HEK293 (cell line): ENCODE measurements at regions not wholly inside any gene's neighbourhood (a gene's known extent, or its start where the extent isn't known, plus 50 kb on each side); places are given as distances from the start of the nearest gene placed in this dataset.
A peak's percentile ranks its signal among the peaks of the same experiment; 100 is the strongest.

Source experiments
- CTCF ChIA-PET: fragments of 350-600 bp; formaldehyde crosslinking; extraction: SDS; loops from one replicate; lab custom pipeline; 2021; ENCODE audit warnings: antibody characterized with exemption; lab: Yijun Ruan, JAX
- POLR2A ChIA-PET: fragments of 300-600 bp; formaldehyde crosslinking; extraction: SDS; loops from one replicate; lab custom pipeline; 2020; ENCODE audit warnings: antibody characterized with exemption, inconsistent platforms; lab: Yijun Ruan, JAX
- H3K27ac ChIP-seq: fragments of 200-500 bp; sonication (Bioruptor generic); 2 replicates; pipeline ENCODE4 v1.5.1; 2014; ENCODE audit warnings: low read depth, low read length, control low read depth, inconsistent platforms; ENCODE audit errors: extremely low read depth
- H3K36me3 ChIP-seq, 2 experiments: fragments of 200-500 bp in 1 of 2; sonication (Bioruptor generic) in 1 of 2; 1 replicate in 1 of 2; 2 replicates in 1 of 2; pipeline ENCODE4 v1.5.1; 2014 to 2017; ENCODE audit warnings: inconsistent platforms in 2 of 2, low read length in 2 of 2; ENCODE audit not compliant: control insufficient read depth in 2 of 2, insufficient read depth in 1 of 2
- H3K4me1 ChIP-seq: fragments of 200-500 bp; sonication (Bioruptor generic); 2 replicates; pipeline ENCODE4 v1.5.1; 2014; ENCODE audit warnings: mild to moderate bottlenecking, low read length, inconsistent platforms; ENCODE audit not compliant: control insufficient read depth, insufficient read depth
- H3K4me3 ChIP-seq: 2 replicates; pipeline ENCODE4 v1.5.1; 2011; ENCODE audit warnings: low read depth, mild to moderate bottlenecking, control low read depth, low read length, moderate library complexity
- H3K9me3 ChIP-seq: fragments of 200-500 bp; sonication (Bioruptor generic); 2 replicates; pipeline ENCODE4 v1.5.1; 2014; ENCODE audit warnings: low read depth, low read length, inconsistent platforms; ENCODE audit not compliant: control insufficient read depth, insufficient read depth
- KLF7 ChIP-seq: fragments of 450-650 bp; formaldehyde crosslinking; IDR thresholded peaks from 2 replicates; pipeline ENCODE4 v1.5.1; 2016; ENCODE audit warnings: missing biosample characterization, missing genetic modification characterization, borderline replicate concordance
- RBAK ChIP-seq: fragments of 450-650 bp; formaldehyde crosslinking; IDR thresholded peaks from 2 replicates; pipeline ENCODE4 v1.5.1; 2016; ENCODE audit warnings: missing biosample characterization, missing genetic modification characterization
- REPIN1 ChIP-seq: fragments of 450-650 bp; formaldehyde crosslinking; IDR thresholded peaks from 2 replicates; pipeline ENCODE4 v1.5.1; 2017; ENCODE audit warnings: missing biosample characterization, missing genetic modification characterization, low read depth
- ZBTB1 ChIP-seq: fragments of 450-650 bp; formaldehyde crosslinking; IDR thresholded peaks from 2 replicates; pipeline ENCODE4 v1.5.1; 2016; ENCODE audit warnings: missing biosample characterization, missing genetic modification characterization
- ZNF140 ChIP-seq: fragments of 450-650 bp; formaldehyde crosslinking; IDR thresholded peaks from 2 replicates; pipeline ENCODE4 v1.5.1; 2016; ENCODE audit warnings: missing biosample characterization, missing genetic modification characterization
- ZNF175 ChIP-seq: fragments of 450-650 bp; formaldehyde crosslinking; IDR thresholded peaks from 2 replicates; pipeline ENCODE4 v1.5.1; 2016; ENCODE audit warnings: missing biosample characterization, missing genetic modification characterization
- ZNF292 ChIP-seq: fragments of 450-650 bp; formaldehyde crosslinking; IDR thresholded peaks from 2 replicates; pipeline ENCODE4 v1.5.1; 2016; ENCODE audit warnings: low read depth, missing biosample characterization, missing genetic modification characterization, borderline replicate concordance
- ZNF391 ChIP-seq: fragments of 450-650 bp; formaldehyde crosslinking; IDR thresholded peaks from 2 replicates; pipeline ENCODE4 v1.5.1; 2016; ENCODE audit warnings: low read depth, missing biosample characterization, missing genetic modification characterization, borderline replicate concordance
- ZNF416 ChIP-seq: fragments of 450-650 bp; formaldehyde crosslinking; IDR thresholded peaks from 2 replicates; pipeline ENCODE4 v1.5.1; 2016; ENCODE audit warnings: missing biosample characterization, missing genetic modification characterization
- ZNF426 ChIP-seq: fragments of 450-650 bp; formaldehyde crosslinking; IDR thresholded peaks from 2 replicates; pipeline ENCODE4 v1.5.1; 2017; ENCODE audit warnings: missing biosample characterization, missing genetic modification characterization, mild to moderate bottlenecking, inconsistent platforms, moderate library complexity
- ZNF48 ChIP-seq: fragments of 450-650 bp; formaldehyde crosslinking; IDR thresholded peaks from 2 replicates; pipeline ENCODE4 v1.5.1; 2016; ENCODE audit warnings: missing biosample characterization, missing genetic modification characterization
- ZNF510 ChIP-seq: fragments of 450-650 bp; formaldehyde crosslinking; IDR thresholded peaks from 2 replicates; pipeline ENCODE4 v1.5.1; 2018; ENCODE audit warnings: mild to moderate bottlenecking, missing genetic modification characterization, missing biosample characterization; ENCODE audit not compliant: insufficient replicate concordance
- ZNF555 ChIP-seq: fragments of 450-650 bp; formaldehyde crosslinking; conservative IDR thresholded peaks from 2 replicates; pipeline ENCODE4 v1.5.1; 2017; ENCODE audit warnings: missing biosample characterization, mild to moderate bottlenecking, missing genetic modification characterization, inconsistent platforms
- ZNF560 ChIP-seq: fragments of 450-650 bp; formaldehyde crosslinking; IDR thresholded peaks from 2 replicates; pipeline ENCODE4 v1.5.1; 2017; ENCODE audit warnings: missing biosample characterization, missing genetic modification characterization, borderline replicate concordance
- ZNF623 ChIP-seq: fragments of 450-650 bp; formaldehyde crosslinking; IDR thresholded peaks from 2 replicates; pipeline ENCODE4 v1.5.1; 2016; ENCODE audit warnings: missing biosample characterization, missing genetic modification characterization
- ZNF626 ChIP-seq: fragments of 450-650 bp; sonication (Bioruptor Pico); formaldehyde crosslinking; IDR thresholded peaks from 2 replicates; pipeline ENCODE4 v1.5.1; 2018; ENCODE audit warnings: missing biosample characterization, missing genetic modification characterization, inconsistent platforms
- ZNF629 ChIP-seq: fragments of 450-650 bp; formaldehyde crosslinking; IDR thresholded peaks from 2 replicates; pipeline ENCODE4 v1.5.1; 2017; ENCODE audit warnings: missing biosample characterization, missing genetic modification characterization
- ZNF639 ChIP-seq: fragments of 450-650 bp; formaldehyde crosslinking; IDR thresholded peaks from 2 replicates; pipeline ENCODE4 v1.5.1; 2016; ENCODE audit warnings: missing biosample characterization, missing genetic modification characterization
- TF ChIP-seq, protein P1 (sequence below): fragments of 450-650 bp; formaldehyde crosslinking; IDR thresholded peaks from 2 replicates; pipeline ENCODE4 v1.5.1; 2016; ENCODE audit warnings: missing biosample characterization, missing genetic modification characterization
- TF ChIP-seq, protein P2 (sequence below): fragments of 450-650 bp; formaldehyde crosslinking; IDR thresholded peaks from 2 replicates; pipeline ENCODE4 v1.5.1; 2016; ENCODE audit warnings: missing biosample characterization, missing genetic modification characterization, low read depth

DNA sequence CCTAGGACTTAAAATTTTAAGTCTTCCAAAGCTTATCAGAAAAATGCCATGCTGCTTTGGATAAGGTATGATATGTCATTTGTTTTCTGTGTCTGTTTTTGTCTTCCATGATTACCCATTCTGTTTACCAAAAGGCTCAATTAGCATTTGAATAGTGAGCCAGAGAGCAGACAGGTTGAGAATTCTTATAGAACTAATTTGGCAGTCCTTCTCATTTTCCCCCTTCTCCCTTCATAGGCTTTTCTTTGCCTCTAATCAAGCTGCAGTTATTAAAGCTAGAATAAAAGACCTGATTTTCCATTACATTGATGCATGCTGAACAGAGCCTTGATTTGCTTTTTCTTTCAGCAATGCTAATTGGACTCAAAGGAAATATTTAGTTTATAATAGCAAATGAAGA, 993.0 kb downstream of the MAT2B start:
- no peak for TF ChIP-seq ZNF623 (tag by site-specific recombination)
- TF ChIP-seq REPIN1, result no peak
- no peak for TF ChIP-seq KLF7 (tag by site-specific recombination)
- TF ChIP-seq ZBTB1 (tag by site-specific recombination), result no peak
- TF ChIP-seq ZNF292 (tag by site-specific recombination), result no peak
- no peak for TF ChIP-seq RBAK (tag by site-specific recombination)
- no peak for TF ChIP-seq ZNF391 (tag by site-specific recombination)
- no peak for TF ChIP-seq ZNF639 (tag by site-specific recombination)
- TF ChIP-seq, protein P1, sequence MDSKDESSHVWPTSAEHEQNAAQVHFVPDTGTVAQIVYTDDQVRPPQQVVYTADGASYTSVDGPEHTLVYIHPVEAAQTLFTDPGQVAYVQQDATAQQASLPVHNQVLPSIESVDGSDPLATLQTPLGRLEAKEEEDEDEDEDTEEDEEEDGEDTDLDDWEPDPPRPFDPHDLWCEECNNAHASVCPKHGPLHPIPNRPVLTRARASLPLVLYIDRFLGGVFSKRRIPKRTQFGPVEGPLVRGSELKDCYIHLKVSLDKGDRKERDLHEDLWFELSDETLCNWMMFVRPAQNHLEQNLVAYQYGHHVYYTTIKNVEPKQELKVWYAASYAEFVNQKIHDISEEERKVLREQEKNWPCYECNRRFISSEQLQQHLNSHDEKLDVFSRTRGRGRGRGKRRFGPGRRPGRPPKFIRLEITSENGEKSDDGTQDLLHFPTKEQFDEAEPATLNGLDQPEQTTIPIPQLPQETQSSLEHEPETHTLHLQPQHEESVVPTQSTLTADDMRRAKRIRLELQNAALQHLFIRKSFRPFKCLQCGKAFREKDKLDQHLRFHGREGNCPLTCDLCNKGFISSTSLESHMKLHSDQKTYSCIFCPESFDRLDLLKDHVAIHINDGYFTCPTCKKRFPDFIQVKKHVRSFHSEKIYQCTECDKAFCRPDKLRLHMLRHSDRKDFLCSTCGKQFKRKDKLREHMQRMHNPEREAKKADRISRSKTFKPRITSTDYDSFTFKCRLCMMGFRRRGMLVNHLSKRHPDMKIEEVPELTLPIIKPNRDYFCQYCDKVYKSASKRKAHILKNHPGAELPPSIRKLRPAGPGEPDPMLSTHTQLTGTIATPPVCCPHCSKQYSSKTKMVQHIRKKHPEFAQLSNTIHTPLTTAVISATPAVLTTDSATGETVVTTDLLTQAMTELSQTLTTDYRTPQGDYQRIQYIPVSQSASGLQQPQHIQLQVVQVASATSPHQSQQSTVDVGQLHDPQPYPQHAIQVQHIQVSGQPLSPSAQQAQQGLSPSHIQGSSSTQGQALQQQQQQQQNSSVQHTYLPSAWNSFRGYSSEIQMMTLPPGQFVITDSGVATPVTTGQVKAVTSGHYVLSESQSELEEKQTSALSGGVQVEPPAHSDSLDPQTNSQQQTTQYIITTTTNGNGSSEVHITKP (tag by site-specific recombination), result no peak
- TF ChIP-seq ZNF140 (tag by site-specific recombination), result no peak
- no peak for TF ChIP-seq ZNF416 (tag by site-specific recombination)
- TF ChIP-seq ZNF175 (tag by site-specific recombination), result no peak
- TF ChIP-seq ZNF426 (tag by site-specific recombination), result no peak
- TF ChIP-seq ZNF560 (tag by site-specific recombination), result no peak
- no peak for TF ChIP-seq ZNF48 (tag by site-specific recombination)
- no peak for TF ChIP-seq ZNF629 (tag by site-specific recombination)
- TF ChIP-seq ZNF626 (tag by site-specific recombination), result no peak
- TF ChIP-seq, protein P2, sequence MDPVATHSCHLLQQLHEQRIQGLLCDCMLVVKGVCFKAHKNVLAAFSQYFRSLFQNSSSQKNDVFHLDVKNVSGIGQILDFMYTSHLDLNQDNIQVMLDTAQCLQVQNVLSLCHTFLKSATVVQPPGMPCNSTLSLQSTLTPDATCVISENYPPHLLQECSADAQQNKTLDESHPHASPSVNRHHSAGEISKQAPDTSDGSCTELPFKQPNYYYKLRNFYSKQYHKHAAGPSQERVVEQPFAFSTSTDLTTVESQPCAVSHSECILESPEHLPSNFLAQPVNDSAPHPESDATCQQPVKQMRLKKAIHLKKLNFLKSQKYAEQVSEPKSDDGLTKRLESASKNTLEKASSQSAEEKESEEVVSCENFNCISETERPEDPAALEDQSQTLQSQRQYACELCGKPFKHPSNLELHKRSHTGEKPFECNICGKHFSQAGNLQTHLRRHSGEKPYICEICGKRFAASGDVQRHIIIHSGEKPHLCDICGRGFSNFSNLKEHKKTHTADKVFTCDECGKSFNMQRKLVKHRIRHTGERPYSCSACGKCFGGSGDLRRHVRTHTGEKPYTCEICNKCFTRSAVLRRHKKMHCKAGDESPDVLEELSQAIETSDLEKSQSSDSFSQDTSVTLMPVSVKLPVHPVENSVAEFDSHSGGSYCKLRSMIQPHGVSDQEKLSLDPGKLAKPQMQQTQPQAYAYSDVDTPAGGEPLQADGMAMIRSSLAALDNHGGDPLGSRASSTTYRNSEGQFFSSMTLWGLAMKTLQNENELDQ (tag by site-specific recombination), result no peak
- Histone ChIP-seq H3K36me3 (no peaks in the 10 kb centered on the region), H3K4me1 (no peaks in the 10 kb centered on the region), H3K27ac (no peak overlapping the region), H3K4me3 (no peak overlapping the region), H3K9me3 (no peaks in the 10 kb centered on the region)
- ChIA-PET POLR2A (no interaction called here), CTCF (interaction anchor here (0.7 kb wide), 1 partner anchor 553 kb away, joined by 3 read pairs; no protein-coding TSS in a partner anchor)

GRCh38 chr5:164500856-164501255, 995.4 kb downstream of the MAT2B start:
- Histone ChIP-seq H3K27ac (no peak overlapping the region), H3K4me1 (no peaks in the 10 kb centered on the region), H3K9me3 (no peaks in the 10 kb centered on the region), H3K4me3 (no peak overlapping the region), H3K36me3 (no peaks in the 10 kb centered on the region)
- POLR2A ChIA-PET, result no interaction called here
- CTCF ChIA-PET, result interaction anchor here (0.7 kb wide), 3 partner anchors 19 to 488 kb away, joined by 3 read pairs; no protein-coding TSS in a partner anchor
- TF ChIP-seq ZNF555 (tag by site-specific recombination), result 0 out of 2 replicates have a peak, but pooled peaks have one; percentile 4
- TF ChIP-seq ZNF510, result no peak
- TF ChIP-seq ZNF426 (tag by site-specific recombination), result 0 out of 2 replicates have a peak, but pooled peaks have one; percentile 7
